ENCODE measurements at regions not wholly inside any gene's neighbourhood (a gene's known extent, or its start where the extent isn't known, plus 50 kb on each side); places are given as distances from the start of the nearest gene placed in this dataset.
A peak's percentile ranks its signal among the peaks of the same experiment; 100 is the strongest.

GRCh38 chr2:38496927-38497669 is 105.6 kb downstream of the HNRNPLL start:
- H3K27me3 ChIP-seq (replicated peaks; ENCODE audit: control insufficient read depth, insufficient read depth, low read length), result no peaks in the 10 kb centered on the region
- H3K4me3 ChIP-seq (ENCODE audit: low read length), result no peak overlapping the region
- H3K4me1 ChIP-seq (ENCODE audit: control insufficient read depth, insufficient read depth, low read length), result peaks cover 27% of the 10 kb centered on the region
- no peaks in the 10 kb centered on the region for H3K36me3 ChIP-seq (ENCODE audit: control insufficient read depth, insufficient read depth, low read length, severe bottlenecking)
- H3K9me3 ChIP-seq (ENCODE audit: control insufficient read depth, low read length), result peaks cover 3% of the 10 kb centered on the region
- peak; percentile 22 for DNase-seq (ENCODE audit: low read depth)
- no peak overlapping the region for H3K9ac ChIP-seq (ENCODE audit: low read length)

GRCh38 chr2:38495880-38496279 is 106.8 kb downstream of the HNRNPLL start:
- H3K27me3 ChIP-seq (replicated peaks; ENCODE audit: control insufficient read depth, insufficient read depth, low read length), result no peaks in the 10 kb centered on the region
- no peak for DNase-seq (ENCODE audit: low read depth)
- no peak overlapping the region for H3K4me3 ChIP-seq (ENCODE audit: low read length)
- H3K36me3 ChIP-seq (ENCODE audit: control insufficient read depth, insufficient read depth, low read length, severe bottlenecking), result no peaks in the 10 kb centered on the region
- H3K9ac ChIP-seq (ENCODE audit: low read length), result no peak overlapping the region
- H3K9me3 ChIP-seq (ENCODE audit: control insufficient read depth, low read length), result no peaks in the 10 kb centered on the region
- peaks cover 32% of the 10 kb centered on the region for H3K4me1 ChIP-seq (ENCODE audit: control insufficient read depth, insufficient read depth, low read length)

- peak; percentile 25 for DNase-seq (ENCODE audit: low read depth)
- no peaks in the 10 kb centered on the region for H3K27me3 ChIP-seq (replicated peaks; ENCODE audit: control insufficient read depth, insufficient read depth, low read length)
- H3K9me3 ChIP-seq (ENCODE audit: control insufficient read depth, low read length), result no peaks in the 10 kb centered on the region
- no peak overlapping the region for H3K4me3 ChIP-seq (ENCODE audit: low read length)
- no peaks in the 10 kb centered on the region for H3K36me3 ChIP-seq (ENCODE audit: control insufficient read depth, insufficient read depth, low read length, severe bottlenecking)
- peaks cover 21% of the 10 kb centered on the region for H3K4me1 ChIP-seq (ENCODE audit: control insufficient read depth, insufficient read depth, low read length)
- H3K9ac ChIP-seq (ENCODE audit: low read length), result no peak overlapping the region
Measured at GRCh38 chr2:38494394-38494793, 108.3 kb downstream of the HNRNPLL start.

DNA sequence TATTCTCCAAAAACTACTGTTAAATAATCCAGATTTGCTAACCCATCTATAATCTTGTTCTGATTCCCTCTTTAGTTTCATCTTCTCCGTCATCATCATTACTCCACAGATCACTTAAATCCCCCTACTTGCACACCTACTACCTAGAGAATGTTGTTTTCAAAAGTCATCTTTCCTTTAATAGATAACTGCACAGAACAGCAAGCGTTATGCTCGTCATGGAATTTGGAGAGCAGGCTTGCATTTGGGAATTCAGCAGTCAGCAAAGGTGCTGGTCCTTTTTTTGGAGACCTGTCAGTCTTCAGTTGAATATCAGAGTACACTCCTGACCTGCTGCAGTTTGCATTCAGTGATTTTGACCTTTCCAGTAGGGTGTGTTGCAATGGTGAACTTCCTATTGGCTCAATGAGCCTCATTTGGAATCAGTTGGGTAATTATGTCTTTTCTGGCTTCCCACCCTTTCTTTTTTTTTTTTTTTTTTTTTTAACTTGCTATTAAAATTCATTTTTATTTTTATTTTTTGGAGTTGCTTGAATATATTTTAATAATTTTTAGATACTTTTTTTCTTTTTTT is 110.6 kb downstream of the HNRNPLL start:
- Histone ChIP-seq H3K4me1 (ENCODE audit: control insufficient read depth, insufficient read depth, low read length) (peaks cover 11% of the 10 kb centered on the region), H3K4me3 (ENCODE audit: low read length) (no peak overlapping the region), H3K9ac (ENCODE audit: low read length) (no peak overlapping the region), H3K27me3 (replicated peaks; ENCODE audit: control insufficient read depth, insufficient read depth, low read length) (no peaks in the 10 kb centered on the region), H3K36me3 (ENCODE audit: control insufficient read depth, insufficient read depth, low read length, severe bottlenecking) (no peaks in the 10 kb centered on the region), H3K9me3 (ENCODE audit: control insufficient read depth, low read length) (no peaks in the 10 kb centered on the region)
- no peak for DNase-seq (ENCODE audit: low read depth)

- H3K4me3 ChIP-seq (ENCODE audit: low read length), result no peak overlapping the region
- H3K27me3 ChIP-seq (replicated peaks; ENCODE audit: control insufficient read depth, insufficient read depth, low read length), result no peaks in the 10 kb centered on the region
- H3K9me3 ChIP-seq (ENCODE audit: control insufficient read depth, low read length), result no peaks in the 10 kb centered on the region
- no peak for DNase-seq (ENCODE audit: low read depth)
- H3K36me3 ChIP-seq (ENCODE audit: control insufficient read depth, insufficient read depth, low read length, severe bottlenecking), result no peaks in the 10 kb centered on the region
- H3K9ac ChIP-seq (ENCODE audit: low read length), result no peak overlapping the region
- peaks cover 9% of the 10 kb centered on the region for H3K4me1 ChIP-seq (ENCODE audit: control insufficient read depth, insufficient read depth, low read length)
Measured at GRCh38 chr2:38491436-38491835, 111.3 kb downstream of the HNRNPLL start.

- Histone ChIP-seq H3K27me3 (replicated peaks; ENCODE audit: control insufficient read depth, insufficient read depth, low read length) (no peaks in the 10 kb centered on the region), H3K4me1 (ENCODE audit: control insufficient read depth, insufficient read depth, low read length) (peaks cover 15% of the 10 kb centered on the region), H3K36me3 (ENCODE audit: control insufficient read depth, insufficient read depth, low read length, severe bottlenecking) (no peaks in the 10 kb centered on the region), H3K9ac (ENCODE audit: low read length) (no peak overlapping the region), H3K4me3 (ENCODE audit: low read length) (no peak overlapping the region), H3K9me3 (ENCODE audit: control insufficient read depth, low read length) (no peaks in the 10 kb centered on the region)
- no peak for DNase-seq (ENCODE audit: low read depth)
Measured at GRCh38 chr2:38489846-38490245, 112.8 kb upstream of the ATL2 start.

- H3K9me3 ChIP-seq (ENCODE audit: control insufficient read depth, low read length), result no peaks in the 10 kb centered on the region
- no peak for DNase-seq (ENCODE audit: low read depth)
- no peak overlapping the region for H3K9ac ChIP-seq (ENCODE audit: low read length)
- H3K27me3 ChIP-seq (replicated peaks; ENCODE audit: control insufficient read depth, insufficient read depth, low read length), result no peaks in the 10 kb centered on the region
- H3K4me3 ChIP-seq (ENCODE audit: low read length), result no peak overlapping the region
- peaks cover 15% of the 10 kb centered on the region for H3K4me1 ChIP-seq (ENCODE audit: control insufficient read depth, insufficient read depth, low read length)
- H3K36me3 ChIP-seq (ENCODE audit: control insufficient read depth, insufficient read depth, low read length, severe bottlenecking), result no peaks in the 10 kb centered on the region
Measured at GRCh38 chr2:38487852-38488251, 110.8 kb upstream of the ATL2 start.

DNA sequence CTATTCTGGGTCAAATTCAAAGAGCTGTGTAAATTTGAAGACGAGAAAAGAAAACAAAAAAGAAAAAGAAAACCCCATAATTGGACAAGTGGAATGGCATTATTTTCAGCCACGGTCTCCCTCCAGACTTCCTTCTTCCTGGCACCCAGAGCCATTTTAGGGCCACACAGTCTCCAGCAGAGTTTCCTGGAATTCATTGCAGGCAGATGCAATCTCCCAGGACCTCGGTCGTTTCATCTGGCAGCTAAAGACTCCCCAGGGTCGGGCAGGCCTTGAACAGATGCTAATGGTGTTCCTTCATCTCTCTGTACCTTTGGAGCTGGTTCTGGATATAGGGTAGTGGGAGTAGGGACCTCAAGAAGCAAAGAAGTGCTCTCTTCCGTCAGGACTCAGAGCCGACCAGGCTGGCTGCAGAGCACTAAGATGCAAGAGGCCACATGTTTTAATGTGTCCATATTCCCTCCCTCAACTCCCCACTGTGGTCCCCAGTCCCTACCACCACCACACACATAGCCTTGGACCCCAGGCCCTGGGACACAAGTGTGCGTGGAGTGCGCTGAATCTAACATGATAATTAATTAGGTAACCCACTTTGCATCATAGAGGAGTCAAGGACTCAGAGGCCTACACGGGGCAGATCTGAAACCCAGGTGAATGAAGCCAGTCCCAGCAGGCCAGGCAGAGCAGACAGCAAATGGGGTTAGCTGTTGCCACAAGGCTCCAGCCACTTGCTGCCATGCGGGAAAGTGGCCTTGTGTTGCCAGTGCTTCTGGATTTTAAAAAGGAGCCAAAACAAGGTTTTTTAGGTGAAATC is 109.3 kb upstream of the ATL2 start:
- no peak overlapping the region for H3K4me3 ChIP-seq (ENCODE audit: low read length)
- H3K4me1 ChIP-seq (ENCODE audit: control insufficient read depth, insufficient read depth, low read length), result peaks cover 9% of the 10 kb centered on the region
- no peaks in the 10 kb centered on the region for H3K27me3 ChIP-seq (replicated peaks; ENCODE audit: control insufficient read depth, insufficient read depth, low read length)
- H3K9me3 ChIP-seq (ENCODE audit: control insufficient read depth, low read length), result no peaks in the 10 kb centered on the region
- H3K36me3 ChIP-seq (ENCODE audit: control insufficient read depth, insufficient read depth, low read length, severe bottlenecking), result no peaks in the 10 kb centered on the region
- H3K9ac ChIP-seq (ENCODE audit: low read length), result no peak overlapping the region
- DNase-seq (ENCODE audit: low read depth), result no peak

GRCh38 chr2:38485734-38486133 is 108.7 kb upstream of the ATL2 start:
- peaks cover 9% of the 10 kb centered on the region for H3K4me1 ChIP-seq (ENCODE audit: control insufficient read depth, insufficient read depth, low read length)
- no peak overlapping the region for H3K4me3 ChIP-seq (ENCODE audit: low read length)
- no peaks in the 10 kb centered on the region for H3K27me3 ChIP-seq (replicated peaks; ENCODE audit: control insufficient read depth, insufficient read depth, low read length)
- no peak overlapping the region for H3K9ac ChIP-seq (ENCODE audit: low read length)
- DNase-seq (ENCODE audit: low read depth), result no peak
- H3K9me3 ChIP-seq (ENCODE audit: control insufficient read depth, low read length), result peaks cover 6% of the 10 kb centered on the region
- H3K36me3 ChIP-seq (ENCODE audit: control insufficient read depth, insufficient read depth, low read length, severe bottlenecking), result peaks cover 4% of the 10 kb centered on the region

DNA sequence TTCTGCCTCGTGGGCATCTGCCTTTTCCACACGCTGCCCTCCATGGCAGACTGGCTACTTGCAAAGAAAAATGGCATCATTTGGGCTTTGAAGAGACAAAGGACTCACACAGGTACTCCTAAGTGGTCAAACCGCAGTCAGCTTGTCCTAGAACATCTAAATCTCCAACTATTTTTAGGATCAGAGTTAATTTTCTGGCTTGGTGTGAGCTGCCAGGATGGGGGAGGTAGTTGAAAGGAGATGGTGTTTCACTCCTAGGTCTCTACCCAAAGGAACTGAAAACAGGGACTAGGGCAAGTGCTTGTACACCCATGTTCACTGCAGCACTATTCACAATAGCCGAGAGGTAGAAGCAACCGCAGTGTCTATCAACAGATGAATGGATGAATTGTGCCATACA is 107.9 kb upstream of the ATL2 start:
- H3K9me3 ChIP-seq (ENCODE audit: control insufficient read depth, low read length), result peaks cover 14% of the 10 kb centered on the region
- peaks cover 9% of the 10 kb centered on the region for H3K4me1 ChIP-seq (ENCODE audit: control insufficient read depth, insufficient read depth, low read length)
- H3K36me3 ChIP-seq (ENCODE audit: control insufficient read depth, insufficient read depth, low read length, severe bottlenecking), result peaks cover 5% of the 10 kb centered on the region
- no peak overlapping the region for H3K9ac ChIP-seq (ENCODE audit: low read length)
- no peaks in the 10 kb centered on the region for H3K27me3 ChIP-seq (replicated peaks; ENCODE audit: control insufficient read depth, insufficient read depth, low read length)
- H3K4me3 ChIP-seq (ENCODE audit: low read length), result no peak overlapping the region
- no peak for DNase-seq (ENCODE audit: low read depth)

DNA sequence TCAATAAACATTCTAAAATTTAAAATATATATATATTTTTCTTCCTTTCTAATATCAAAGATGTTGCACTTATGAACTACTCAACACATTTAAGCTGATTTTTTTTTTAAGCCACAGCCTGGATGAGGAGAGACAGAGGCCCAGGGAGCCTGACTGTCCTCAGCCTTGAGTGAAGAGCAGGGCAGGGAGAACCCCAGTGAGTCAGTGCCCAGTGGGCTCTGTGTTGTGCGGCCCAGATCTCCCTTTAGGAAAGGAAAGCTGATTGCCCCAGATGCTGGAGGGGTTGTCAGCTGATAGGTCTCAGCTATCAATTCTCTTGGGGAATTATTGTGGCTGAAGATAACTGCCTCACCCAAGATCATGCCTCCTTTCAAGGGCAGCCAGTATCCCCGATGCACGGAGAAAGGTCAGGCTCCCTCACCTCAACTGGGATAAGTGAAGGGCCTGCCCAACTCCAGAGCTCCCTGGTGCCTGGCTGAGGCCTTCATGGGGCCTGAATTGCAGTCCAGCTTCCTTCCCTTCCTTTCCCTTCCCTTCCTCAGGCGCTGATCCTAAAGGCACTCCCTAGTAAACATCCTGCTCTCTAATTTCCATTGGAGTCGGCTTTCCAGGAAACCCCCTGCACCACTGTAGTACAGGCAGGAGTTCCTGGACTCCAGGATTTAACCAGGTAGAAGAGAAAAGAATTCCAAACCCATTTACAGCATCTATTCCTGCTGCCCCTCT is 106.9 kb upstream of the ATL2 start:
- H3K36me3 ChIP-seq (ENCODE audit: control insufficient read depth, insufficient read depth, low read length, severe bottlenecking), result peaks cover 5% of the 10 kb centered on the region
- peaks cover 2% of the 10 kb centered on the region for H3K27me3 ChIP-seq (replicated peaks; ENCODE audit: control insufficient read depth, insufficient read depth, low read length)
- H3K9me3 ChIP-seq (ENCODE audit: control insufficient read depth, low read length), result peaks cover 15% of the 10 kb centered on the region
- no peak overlapping the region for H3K9ac ChIP-seq (ENCODE audit: low read length)
- no peak overlapping the region for H3K4me3 ChIP-seq (ENCODE audit: low read length)
- no peak for DNase-seq (ENCODE audit: low read depth)
- H3K4me1 ChIP-seq (ENCODE audit: control insufficient read depth, insufficient read depth, low read length), result peaks cover 9% of the 10 kb centered on the region

Measured in adipocyte (in vitro differentiated cells).